WI38 (cell line): ENCODE measurements at regions not wholly inside any gene's neighbourhood (a gene's known extent, or its start where the extent isn't known, plus 50 kb on each side); places are given as distances from the start of the nearest gene placed in this dataset.

ENCODE experiments used
- H3K4me3 ChIP-seq: 2 replicates; pipeline ENCODE4 v1.5.1; 2011; ENCODE audit warnings: low read depth, mild to moderate bottlenecking, control low read depth, low read length
- TF ChIP-seq, protein P1 (sequence below): IDR thresholded peaks from 2 replicates; pipeline ENCODE4 v1.5.1; 2012; ENCODE audit warnings: low read depth, mild to moderate bottlenecking, control low read depth, low read length

GRCh38 chr2:78549766-78550165 lies 475.7 kb upstream of the REG3G start:
- H3K4me3 ChIP-seq: no peak overlapping the region
- TF ChIP-seq, protein P1, sequence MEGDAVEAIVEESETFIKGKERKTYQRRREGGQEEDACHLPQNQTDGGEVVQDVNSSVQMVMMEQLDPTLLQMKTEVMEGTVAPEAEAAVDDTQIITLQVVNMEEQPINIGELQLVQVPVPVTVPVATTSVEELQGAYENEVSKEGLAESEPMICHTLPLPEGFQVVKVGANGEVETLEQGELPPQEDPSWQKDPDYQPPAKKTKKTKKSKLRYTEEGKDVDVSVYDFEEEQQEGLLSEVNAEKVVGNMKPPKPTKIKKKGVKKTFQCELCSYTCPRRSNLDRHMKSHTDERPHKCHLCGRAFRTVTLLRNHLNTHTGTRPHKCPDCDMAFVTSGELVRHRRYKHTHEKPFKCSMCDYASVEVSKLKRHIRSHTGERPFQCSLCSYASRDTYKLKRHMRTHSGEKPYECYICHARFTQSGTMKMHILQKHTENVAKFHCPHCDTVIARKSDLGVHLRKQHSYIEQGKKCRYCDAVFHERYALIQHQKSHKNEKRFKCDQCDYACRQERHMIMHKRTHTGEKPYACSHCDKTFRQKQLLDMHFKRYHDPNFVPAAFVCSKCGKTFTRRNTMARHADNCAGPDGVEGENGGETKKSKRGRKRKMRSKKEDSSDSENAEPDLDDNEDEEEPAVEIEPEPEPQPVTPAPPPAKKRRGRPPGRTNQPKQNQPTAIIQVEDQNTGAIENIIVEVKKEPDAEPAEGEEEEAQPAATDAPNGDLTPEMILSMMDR: no peak

DNA sequence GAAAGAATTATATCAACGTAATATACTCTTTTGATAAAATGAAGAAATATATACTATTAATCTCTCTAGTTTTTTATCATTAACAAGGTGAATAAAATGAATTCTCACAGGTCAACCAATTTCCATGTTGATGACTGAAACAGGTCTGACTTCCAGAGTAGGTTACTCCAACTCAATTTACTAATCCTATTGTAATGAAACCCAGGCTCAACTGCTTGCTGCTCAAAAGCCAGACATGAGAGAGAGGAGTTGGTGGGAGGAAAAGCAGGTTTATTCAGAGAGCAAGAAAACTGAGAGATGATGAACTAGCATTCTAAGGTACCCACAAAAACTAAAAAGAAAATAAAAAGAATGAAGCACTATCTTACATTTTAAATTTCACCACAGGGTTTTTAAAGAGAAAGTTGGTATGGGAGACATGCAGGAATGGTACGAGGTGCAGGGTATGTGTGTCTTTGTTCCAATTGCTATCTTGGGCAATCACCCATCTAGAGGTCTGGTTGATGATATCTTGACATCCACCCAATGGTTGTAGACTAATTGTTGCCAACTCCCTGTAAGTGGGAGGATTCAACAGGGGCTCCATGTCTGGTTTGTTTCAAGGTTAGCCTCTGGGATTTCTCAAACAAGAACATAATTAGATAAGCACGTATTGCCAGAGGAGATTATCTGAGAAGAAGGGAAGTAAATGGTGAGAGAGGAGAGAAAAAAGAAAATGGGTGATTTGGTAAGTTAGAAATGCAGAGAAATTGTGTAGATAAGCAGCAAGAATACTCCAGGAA lies 471.4 kb upstream of the REG3G start:
- TF ChIP-seq, protein P1: no peak
- no peak overlapping the region for H3K4me3 ChIP-seq

- TF ChIP-seq, protein P1: no peak
Measured at GRCh38 chr2:78561876-78562275, 463.6 kb upstream of the REG3G start.

GRCh38 chr2:78564666-78565065 lies 460.8 kb upstream of the REG3G start:
- no peak overlapping the region for H3K4me3 ChIP-seq
- TF ChIP-seq, protein P1: no peak

More at GRCh38 chr2:78561876-78562275, 463.6 kb upstream of the REG3G start:
- no peak overlapping the region for H3K4me3 ChIP-seq

- no peak overlapping the region for H3K4me3 ChIP-seq
- TF ChIP-seq, protein P1: no peak
Measured at GRCh38 chr2:78568782-78569373, 456.6 kb upstream of the REG3G start.

DNA sequence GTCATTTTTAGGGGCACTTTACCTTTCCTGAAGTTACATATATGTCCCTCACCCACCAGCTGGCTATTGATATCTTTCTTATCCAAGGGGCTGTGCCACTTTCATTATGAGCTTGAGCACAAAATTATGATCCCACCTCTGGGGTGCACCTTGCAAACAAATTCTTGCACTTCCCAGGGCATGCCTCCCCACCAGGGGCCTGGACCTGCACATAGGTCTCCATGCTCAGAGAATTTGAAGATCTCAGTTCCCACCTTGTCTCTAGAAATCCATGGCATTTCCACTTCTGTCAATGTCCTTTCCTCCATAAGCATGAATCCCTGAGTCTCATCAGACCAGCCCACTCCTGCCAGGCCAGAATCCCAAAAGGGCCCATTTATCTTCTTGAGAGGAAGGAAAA lies 449.1 kb upstream of the REG3G start:
- no peak overlapping the region for H3K4me3 ChIP-seq
- TF ChIP-seq, protein P1: no peak

DNA sequence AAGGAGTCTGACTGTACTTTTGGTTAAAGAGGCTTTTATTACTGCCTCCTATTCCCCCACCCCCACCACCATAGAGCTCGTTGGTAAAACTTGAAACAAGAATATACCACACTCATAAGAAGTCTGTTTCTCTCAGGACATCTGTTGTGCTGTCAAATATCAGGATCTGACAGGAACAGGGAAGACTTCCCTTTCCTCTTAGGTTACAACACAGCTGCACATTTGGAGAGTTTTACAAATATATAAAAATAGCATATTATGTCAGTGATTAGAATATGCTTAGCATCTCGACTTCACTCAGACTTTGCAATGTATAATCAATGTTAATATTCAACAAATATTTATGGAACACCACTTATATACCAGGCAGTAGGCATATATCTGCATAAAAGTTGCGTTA lies 439.6 kb upstream of the REG3G start:
- H3K4me3 ChIP-seq: no peak overlapping the region
- TF ChIP-seq, protein P1: no peak
